ENCODE measurements at regions not wholly inside any gene's neighbourhood (a gene's known extent, or its start where the extent isn't known, plus 50 kb on each side); places are given as distances from the start of the nearest gene placed in this dataset.

GRCh38 chr2:5497874-5498273 is 194.3 kb upstream of the SOX11 start:
- H3K4me3 ChIP-seq (ENCODE audit: low read length), result no peak overlapping the region
- no peak for DNase-seq (ENCODE audit: low read depth)
- TF ChIP-seq CTCF (IDR thresholded peaks at IDR 0.05; ENCODE audit: insufficient read depth, low read depth, low read length, missing control alignments), result no peak

GRCh38 chr2:5501807-5502206 is 190.4 kb upstream of the SOX11 start:
- DNase-seq (ENCODE audit: low read depth), result no peak
- no peak for TF ChIP-seq CTCF (IDR thresholded peaks at IDR 0.05; ENCODE audit: insufficient read depth, low read depth, low read length, missing control alignments)
- no peak overlapping the region for H3K4me3 ChIP-seq (ENCODE audit: low read length)

DNA sequence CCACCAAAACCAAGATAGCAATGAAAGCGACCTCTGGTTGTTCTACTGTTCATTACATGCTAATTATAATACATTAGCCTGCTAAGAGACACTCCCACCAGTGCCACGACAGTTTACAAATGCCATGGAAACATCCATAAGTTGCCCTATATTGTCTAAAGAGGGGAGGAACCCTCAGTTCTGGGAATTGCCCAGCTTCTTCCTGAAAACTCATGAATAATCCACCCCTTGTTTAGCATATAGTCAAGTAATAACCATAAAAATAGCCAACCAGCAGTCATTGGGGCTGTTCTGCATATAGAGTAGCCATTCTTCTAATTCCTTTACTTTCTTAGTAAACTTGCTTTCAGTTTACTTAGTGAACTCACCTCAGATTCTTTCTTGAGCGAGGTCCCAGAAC is 189.8 kb upstream of the SOX11 start:
- no peak for TF ChIP-seq CTCF (IDR thresholded peaks at IDR 0.05; ENCODE audit: insufficient read depth, low read depth, low read length, missing control alignments)
- DNase-seq (ENCODE audit: low read depth), result no peak
- H3K4me3 ChIP-seq (ENCODE audit: low read length), result no peak overlapping the region

DNA sequence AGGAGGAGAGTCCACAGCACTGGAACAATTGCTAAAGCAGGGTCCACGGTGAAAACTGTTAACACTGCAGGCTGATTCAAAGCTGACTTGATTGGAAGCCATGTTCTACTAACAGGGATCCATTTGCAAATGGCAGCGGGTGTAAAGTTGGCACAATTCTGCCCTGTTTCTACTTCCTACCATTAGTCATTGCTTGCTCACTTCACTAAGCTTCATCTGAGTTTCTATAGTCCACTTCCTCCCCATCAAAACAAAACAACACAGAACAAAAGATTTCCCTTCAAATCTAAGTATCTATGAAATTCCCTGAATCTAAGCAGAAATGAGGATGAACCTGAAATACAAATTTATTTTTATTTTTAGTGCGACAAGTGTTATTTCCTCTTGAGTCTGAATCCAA is 187.4 kb upstream of the SOX11 start:
- TF ChIP-seq CTCF (IDR thresholded peaks at IDR 0.05; ENCODE audit: insufficient read depth, low read depth, low read length, missing control alignments), result no peak
- H3K4me3 ChIP-seq (ENCODE audit: low read length), result no peak overlapping the region

DNA sequence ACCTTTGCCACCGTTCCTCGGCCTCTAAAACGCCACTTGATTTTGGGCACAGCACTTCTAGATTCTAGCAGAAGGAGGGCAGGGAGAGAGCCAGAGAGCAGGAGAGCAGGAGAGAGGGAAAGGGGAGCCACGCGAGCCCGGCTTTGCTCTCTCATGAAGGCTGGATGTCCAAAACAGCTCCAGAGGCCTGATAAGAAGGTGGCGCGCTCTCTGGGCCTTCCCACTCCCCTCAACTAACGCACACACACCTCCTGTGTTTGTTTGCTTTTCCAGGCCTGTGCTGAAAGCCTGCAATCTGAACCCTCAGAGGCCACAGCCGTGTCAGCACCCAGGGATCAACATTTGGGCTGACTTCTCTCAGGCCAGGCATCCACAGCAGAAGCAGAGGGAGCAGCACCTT is 184.8 kb upstream of the SOX11 start:
- no peak for TF ChIP-seq CTCF (IDR thresholded peaks at IDR 0.05; ENCODE audit: insufficient read depth, low read depth, low read length, missing control alignments)
- no peak for DNase-seq (ENCODE audit: low read depth)
- H3K4me3 ChIP-seq (ENCODE audit: low read length), result no peak overlapping the region

More for the DNA sequence above, 187.4 kb upstream of the SOX11 start:
- no peak for DNase-seq (ENCODE audit: low read depth)

- no peak for TF ChIP-seq CTCF (IDR thresholded peaks at IDR 0.05; ENCODE audit: insufficient read depth, low read depth, low read length, missing control alignments)
- no peak for DNase-seq (ENCODE audit: low read depth)
- no peak overlapping the region for H3K4me3 ChIP-seq (ENCODE audit: low read length)
Measured at GRCh38 chr2:5509362-5509761, 182.8 kb upstream of the SOX11 start.

DNA sequence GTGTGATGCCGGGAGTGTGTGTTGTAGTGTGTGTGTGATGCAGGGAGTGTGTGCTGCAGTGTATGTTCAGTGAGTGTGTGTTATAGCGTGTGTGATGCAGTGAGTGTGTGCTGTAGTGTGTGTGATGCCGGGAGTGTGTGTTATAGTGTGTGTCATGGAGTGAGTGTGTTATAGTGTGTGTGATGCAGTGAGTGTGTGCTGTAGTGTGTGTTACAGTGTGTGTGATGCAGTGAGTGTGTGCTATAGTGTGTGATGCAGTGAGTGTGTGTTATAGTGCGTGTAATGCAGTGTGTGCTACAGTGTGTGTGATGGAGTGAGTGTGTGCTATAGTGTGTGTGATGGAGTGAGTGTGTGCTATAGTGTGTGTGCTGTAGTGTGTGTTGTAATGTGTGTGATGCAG is 182.1 kb upstream of the SOX11 start:
- no peak overlapping the region for H3K4me3 ChIP-seq (ENCODE audit: low read length)
- DNase-seq (ENCODE audit: low read depth), result no peak
- TF ChIP-seq CTCF (IDR thresholded peaks at IDR 0.05; ENCODE audit: insufficient read depth, low read depth, low read length, missing control alignments), result no peak

Measured in epithelial cell of esophagus (primary cell).